Mesothelial cell of epicardium (in vitro differentiated cells): ENCODE measurements at regions not wholly inside any gene's neighbourhood (a gene's known extent, or its start where the extent isn't known, plus 50 kb on each side); places are given as distances from the start of the nearest gene placed in this dataset.

Experiments used
- DNase-seq, 2 experiments: peaks; one replicate each; pipeline ENCODE4 v3.0.0; 2021; ENCODE audit warnings: low spot score in 2 of 2; ENCODE audit not compliant: unreplicated experiment in 2 of 2
- H3K27ac Mint-ChIP-seq: 2 replicates; pipeline ENCODE4 v1.8.0; 2021; ENCODE audit warnings: mixed read lengths
- H3K27me3 Mint-ChIP-seq: 2 replicates; pipeline ENCODE4 v1.8.0; 2021; ENCODE audit warnings: low read depth, mixed read lengths
- H3K36me3 Mint-ChIP-seq: 2 replicates; pipeline ENCODE4 v1.8.0; 2021; ENCODE audit warnings: mixed read lengths
- H3K4me1 Mint-ChIP-seq: 2 replicates; pipeline ENCODE4 v1.8.0; 2021; ENCODE audit warnings: mixed read lengths
- H3K4me3 Mint-ChIP-seq: 2 replicates; pipeline ENCODE4 v1.8.0; 2021; ENCODE audit warnings: mild to moderate bottlenecking, moderate library complexity, mixed read lengths
- H3K9me3 Mint-ChIP-seq: 2 replicates; pipeline ENCODE4 v1.8.0; 2021; ENCODE audit warnings: mixed read lengths
- TF ChIP-seq, protein P1 (sequence below): fragments of 200-600 bp; sonication (generic); IDR thresholded peaks from one replicate; pipeline ENCODE4 v1.5.0; 2021; ENCODE audit warnings: antibody characterized with exemption; ENCODE audit not compliant: unreplicated experiment

DNA sequence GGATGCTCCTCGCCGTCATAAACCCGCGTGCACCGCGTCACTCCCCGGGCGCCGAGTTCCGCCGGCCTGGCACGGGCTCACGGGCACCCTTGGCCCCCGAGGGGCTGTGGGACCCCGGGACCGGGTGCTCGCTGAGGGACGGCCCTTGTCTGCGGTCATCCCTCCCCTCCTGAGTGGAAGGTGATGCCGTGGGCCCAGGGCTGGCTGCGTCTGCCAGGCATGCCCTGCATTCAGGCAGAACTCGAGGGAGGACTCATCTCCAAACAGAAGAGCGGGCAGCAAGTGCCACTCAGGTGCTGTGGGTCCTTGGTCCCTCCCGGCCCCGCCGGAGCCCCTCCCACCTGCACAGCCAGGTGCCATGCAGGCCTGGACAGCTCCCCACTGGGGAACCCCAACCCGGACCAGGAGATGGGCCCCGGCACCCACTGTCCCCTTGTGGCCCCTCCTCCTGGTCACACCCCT, 61.3 kb downstream of the UNCX start:
- TF ChIP-seq, protein P1, sequence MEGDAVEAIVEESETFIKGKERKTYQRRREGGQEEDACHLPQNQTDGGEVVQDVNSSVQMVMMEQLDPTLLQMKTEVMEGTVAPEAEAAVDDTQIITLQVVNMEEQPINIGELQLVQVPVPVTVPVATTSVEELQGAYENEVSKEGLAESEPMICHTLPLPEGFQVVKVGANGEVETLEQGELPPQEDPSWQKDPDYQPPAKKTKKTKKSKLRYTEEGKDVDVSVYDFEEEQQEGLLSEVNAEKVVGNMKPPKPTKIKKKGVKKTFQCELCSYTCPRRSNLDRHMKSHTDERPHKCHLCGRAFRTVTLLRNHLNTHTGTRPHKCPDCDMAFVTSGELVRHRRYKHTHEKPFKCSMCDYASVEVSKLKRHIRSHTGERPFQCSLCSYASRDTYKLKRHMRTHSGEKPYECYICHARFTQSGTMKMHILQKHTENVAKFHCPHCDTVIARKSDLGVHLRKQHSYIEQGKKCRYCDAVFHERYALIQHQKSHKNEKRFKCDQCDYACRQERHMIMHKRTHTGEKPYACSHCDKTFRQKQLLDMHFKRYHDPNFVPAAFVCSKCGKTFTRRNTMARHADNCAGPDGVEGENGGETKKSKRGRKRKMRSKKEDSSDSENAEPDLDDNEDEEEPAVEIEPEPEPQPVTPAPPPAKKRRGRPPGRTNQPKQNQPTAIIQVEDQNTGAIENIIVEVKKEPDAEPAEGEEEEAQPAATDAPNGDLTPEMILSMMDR, result no peak
- no peak for DNase-seq
- no peak overlapping the region for H3K4me3 Mint-ChIP-seq
- H3K9me3 Mint-ChIP-seq, result no peaks in the 10 kb centered on the region
- H3K36me3 Mint-ChIP-seq, result no peaks in the 10 kb centered on the region
- H3K27me3 Mint-ChIP-seq, result peaks cover 51% of the 10 kb centered on the region
- H3K27ac Mint-ChIP-seq, result no peak overlapping the region
- H3K4me1 Mint-ChIP-seq, result peaks cover 11% of the 10 kb centered on the region

DNA sequence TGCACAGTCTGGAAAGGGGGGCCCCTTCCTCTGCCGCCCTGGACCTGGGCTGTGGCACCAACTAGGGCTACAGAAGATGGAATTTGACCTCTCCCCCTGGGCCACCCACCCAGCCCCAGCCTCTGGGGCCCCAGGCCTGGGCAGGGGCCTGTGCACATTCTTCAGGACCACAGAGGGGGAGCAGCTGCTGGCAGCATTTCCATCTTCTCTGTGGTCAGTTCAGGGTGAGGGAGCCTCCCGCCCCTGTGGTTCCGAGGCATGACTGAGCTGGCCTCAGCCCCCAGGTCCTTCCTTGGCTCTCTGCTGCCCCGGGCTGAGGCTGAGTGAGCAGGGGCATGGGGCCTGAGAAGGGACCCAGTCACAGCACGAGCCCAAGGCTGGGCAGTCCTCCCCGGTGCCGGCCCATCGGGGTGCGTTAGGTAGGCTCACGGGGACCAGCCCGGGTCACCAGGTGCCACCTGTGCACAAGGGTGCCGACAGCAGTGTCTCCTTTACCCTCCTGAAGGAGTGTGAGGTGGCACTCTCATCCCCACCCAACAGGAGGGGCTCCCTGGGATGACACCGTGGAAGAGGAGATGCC, 63.2 kb downstream of the UNCX start:
- no peaks in the 10 kb centered on the region for H3K36me3 Mint-ChIP-seq
- peaks cover 35% of the 10 kb centered on the region for H3K27me3 Mint-ChIP-seq
- no peak for DNase-seq
- no peaks in the 10 kb centered on the region for H3K9me3 Mint-ChIP-seq
- H3K4me3 Mint-ChIP-seq, result no peak overlapping the region
- no peak overlapping the region for H3K27ac Mint-ChIP-seq
- no peaks in the 10 kb centered on the region for H3K4me1 Mint-ChIP-seq
- TF ChIP-seq, protein P1, result no peak

DNA sequence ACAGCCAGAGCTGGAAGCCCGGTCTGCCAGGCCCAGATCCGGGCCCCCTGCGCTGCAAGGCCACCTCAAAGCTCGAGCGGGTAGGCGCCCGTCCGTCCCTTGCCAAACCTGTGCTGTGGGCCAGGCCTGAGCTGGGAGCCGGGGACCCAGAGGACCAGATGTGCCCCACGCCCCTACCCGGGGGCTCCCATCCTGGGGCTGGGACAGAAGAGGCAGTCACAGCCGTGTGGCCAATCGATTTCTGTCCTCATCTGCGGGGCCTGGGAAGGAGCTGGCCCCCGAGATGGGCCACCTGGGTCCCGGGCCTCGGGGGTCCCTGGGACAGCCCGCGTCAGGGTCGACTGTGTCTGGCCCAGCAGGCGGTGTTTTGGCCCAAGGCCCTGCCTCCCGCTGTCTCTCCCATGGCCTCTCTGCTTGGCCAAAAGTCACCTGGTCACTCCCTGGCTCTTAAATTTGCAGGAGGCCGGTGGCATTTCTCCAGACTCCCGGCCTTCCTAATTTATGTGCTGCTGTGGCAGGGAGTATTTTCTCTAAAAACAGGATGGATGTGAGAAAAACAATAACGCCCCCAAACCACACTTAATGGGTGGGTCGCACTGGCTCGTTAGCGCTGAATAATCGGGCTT, 63.8 kb downstream of the UNCX start:
- no peaks in the 10 kb centered on the region for H3K4me1 Mint-ChIP-seq
- H3K27ac Mint-ChIP-seq, result no peak overlapping the region
- no peak overlapping the region for H3K4me3 Mint-ChIP-seq
- TF ChIP-seq, protein P1, result no peak
- H3K9me3 Mint-ChIP-seq, result no peaks in the 10 kb centered on the region
- peaks cover 30% of the 10 kb centered on the region for H3K27me3 Mint-ChIP-seq
- no peaks in the 10 kb centered on the region for H3K36me3 Mint-ChIP-seq
- no peak for DNase-seq

DNA sequence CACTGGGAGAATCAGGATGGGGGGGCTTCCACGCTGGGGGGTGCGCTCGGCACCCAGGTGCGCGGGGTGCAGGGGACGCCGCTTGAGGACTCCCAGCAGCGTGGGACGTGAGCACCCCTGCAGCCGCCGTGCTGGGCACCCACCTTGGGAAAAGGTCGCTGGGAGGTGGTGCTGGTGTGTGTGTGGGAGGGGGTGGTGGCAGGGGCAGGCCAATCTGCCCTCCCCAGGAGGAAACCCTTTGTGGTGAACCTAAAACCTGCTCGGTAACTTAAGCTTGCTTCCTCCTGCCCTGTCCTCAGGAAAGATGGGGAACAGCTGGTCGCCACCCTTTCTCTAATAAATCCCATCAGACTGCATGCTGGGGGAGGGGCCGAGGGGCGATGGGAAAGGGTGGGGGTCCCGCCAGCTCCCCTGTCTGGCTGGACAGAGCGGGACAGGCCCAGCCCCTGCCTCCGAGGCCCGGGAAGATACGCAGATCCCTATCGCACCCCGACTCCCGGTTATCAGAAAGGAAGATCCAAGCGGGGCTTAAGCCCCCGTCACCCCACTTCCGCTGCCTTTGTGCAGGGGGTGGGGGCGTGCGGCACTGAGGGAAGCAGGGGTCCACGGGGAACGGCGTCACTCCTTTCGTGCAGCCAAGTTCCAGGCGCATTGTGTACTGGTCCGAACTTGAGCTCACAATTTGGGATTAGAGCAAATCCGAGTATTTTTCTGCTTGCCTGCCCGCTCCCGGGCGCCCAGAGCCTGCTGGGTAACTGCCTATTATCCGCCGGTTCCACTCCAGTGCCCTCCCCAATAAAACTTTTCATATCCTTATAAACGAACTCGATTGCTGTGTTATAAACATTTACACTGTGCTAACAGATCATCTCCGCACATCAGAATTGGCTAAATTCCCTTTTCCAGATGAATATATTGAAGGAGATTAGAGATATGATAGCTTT, 64.6 kb downstream of the UNCX start:
- Mint-ChIP-seq H3K9me3 (no peaks in the 10 kb centered on the region), H3K4me1 (no peaks in the 10 kb centered on the region), H3K36me3 (no peaks in the 10 kb centered on the region), H3K4me3 (no peak overlapping the region), H3K27ac (no peak overlapping the region), H3K27me3 (peaks cover 22% of the 10 kb centered on the region)
- DNase-seq, result no peak
- TF ChIP-seq, protein P1, result no peak

DNA sequence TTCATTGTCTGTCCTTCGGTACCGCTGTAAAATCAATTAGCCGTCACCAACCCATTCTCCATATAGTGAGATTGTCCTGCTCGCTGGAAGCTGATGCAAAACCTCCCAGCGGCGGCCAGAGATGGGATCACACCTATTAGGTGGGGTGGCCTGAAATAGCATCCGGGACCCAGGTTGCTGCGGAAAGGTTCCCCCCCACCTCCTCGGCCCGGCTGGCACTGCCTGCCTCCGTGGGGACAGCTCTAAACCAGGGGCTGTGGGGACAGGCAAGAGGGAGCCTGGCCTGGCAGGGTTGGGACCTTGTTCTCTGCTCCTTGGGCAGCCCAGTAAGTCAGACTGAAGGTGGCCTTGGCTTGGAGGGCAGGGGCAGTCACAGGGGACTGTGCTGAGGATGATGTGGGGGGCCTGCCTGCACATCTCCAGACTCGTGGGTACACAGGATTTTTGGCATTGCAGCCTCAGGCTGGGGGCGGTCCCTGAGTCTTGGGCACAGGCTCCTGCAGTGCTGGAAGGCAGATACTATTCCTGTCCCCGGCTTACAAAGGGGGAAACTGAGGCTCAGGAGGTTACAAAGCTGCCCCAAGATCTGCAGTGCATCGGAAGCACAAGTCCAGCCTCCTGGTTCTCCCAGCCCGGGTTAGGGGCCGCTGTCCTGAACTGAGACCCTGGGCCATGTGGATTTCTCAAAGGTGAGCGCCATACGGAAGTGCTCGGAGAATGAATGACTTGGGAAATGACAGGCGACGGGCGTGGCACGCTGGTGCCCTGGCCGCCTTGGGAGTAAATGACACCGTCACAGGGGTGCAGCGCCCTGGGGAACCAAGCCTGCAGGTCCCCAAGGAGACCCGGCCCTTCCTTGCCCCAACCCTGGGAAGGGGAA, 65.6 kb downstream of the UNCX start:
- TF ChIP-seq, protein P1, result no peak
- Mint-ChIP-seq H3K9me3 (no peaks in the 10 kb centered on the region), H3K4me3 (no peak overlapping the region), H3K27me3 (peaks cover 17% of the 10 kb centered on the region), H3K4me1 (no peaks in the 10 kb centered on the region), H3K27ac (no peak overlapping the region), H3K36me3 (no peaks in the 10 kb centered on the region)
- no peak for DNase-seq
